ENCODE measurements at regions not wholly inside any gene's neighbourhood (a gene's known extent, or its start where the extent isn't known, plus 50 kb on each side); places are given as distances from the start of the nearest gene placed in this dataset.

DNA sequence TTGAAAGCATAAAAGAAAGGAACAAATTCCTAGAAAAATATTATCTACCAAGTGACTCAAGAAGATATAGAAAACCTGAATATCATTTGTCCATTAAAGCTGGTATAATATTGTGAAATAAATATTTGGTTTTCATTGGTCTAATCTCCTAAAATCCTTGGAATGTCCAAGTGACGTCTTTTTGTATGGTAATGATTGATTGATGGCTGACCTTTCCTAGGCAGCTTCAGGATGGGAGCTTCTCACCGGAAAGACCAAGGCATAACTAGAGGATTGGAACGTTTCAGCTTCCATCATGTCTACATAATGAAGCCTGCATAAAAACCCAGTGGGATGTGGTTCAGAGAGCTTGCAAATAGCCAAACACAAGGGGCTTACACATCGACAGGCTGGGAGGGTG, 57.6 kb upstream of the MAN1A1 start:
- H3K4me2 ChIP-seq (ENCODE audit: insufficient read depth in 1 of 2, low read depth in 2 of 2, low read length in 2 of 2) = no peak overlapping the region
- no peak overlapping the region for H2BK15ac ChIP-seq (ENCODE audit: low read length)
- FAIRE-seq = no peak
- 85% methylated on average over 4 of the region's 4 CpGs; no CpG with 5 or more reads in 1 of the 2 experiments for WGBS, 2 experiments (ENCODE audit: extremely low coverage in 1 of 2, insufficient coverage in 1 of 2, insufficient read length in 1 of 2, insufficient replicate concordance in 2 of 2, low coverage in 1 of 2, low lambda C conversion rate in 2 of 2, missing lambda C conversion rate in 1 of 2)
- CTCF ChIA-PET (ENCODE audit: partially characterized antibody) = interaction anchor here (0.6 to 0.9 kb wide), 2 partner anchors 221 to 460 kb away, joined by 4 to 5 read pairs; no protein-coding TSS in a partner anchor
- H4K5ac ChIP-seq (ENCODE audit: insufficient read length, low read depth, low read length) = no peak overlapping the region
- no peak overlapping the region for H2AFZ ChIP-seq (ENCODE audit: low read length)
- H3K23ac ChIP-seq (ENCODE audit: insufficient read length) = no peak overlapping the region
- no peak overlapping the region for H3K4me3 ChIP-seq (ENCODE audit: extremely low read depth in 1 of 4, insufficient read depth in 2 of 4, low read depth in 3 of 4, low read length in 4 of 4)
- no peak overlapping the region for H4K8ac ChIP-seq (ENCODE audit: extremely low read depth, insufficient read depth, low read length)
- H3K14ac ChIP-seq (ENCODE audit: insufficient read length) = no peak overlapping the region
- no peak for DNase-seq (ENCODE audit: low read depth in 1 of 2, low spot score in 2 of 2)
- H3K36me3 ChIP-seq (ENCODE audit: control insufficient read depth in 2 of 4, insufficient read depth in 4 of 4, low read length in 3 of 4) = no peaks in the 10 kb centered on the region
- no peaks in the 10 kb centered on the region for H3K27me3 ChIP-seq (replicated peaks in 1 of 4; ENCODE audit: control insufficient read depth in 3 of 4, extremely low read depth in 1 of 4, insufficient read depth in 3 of 4, low read length in 3 of 4)
- no peaks in the 10 kb centered on the region for H3K79me1 ChIP-seq (ENCODE audit: low read depth, low read length)
- H4K91ac ChIP-seq (replicated peaks; ENCODE audit: insufficient read length, low read length) = no peak overlapping the region
- no peak overlapping the region for H2BK12ac ChIP-seq (ENCODE audit: low read depth, low read length)
- no peaks in the 10 kb centered on the region for H4K20me1 ChIP-seq (replicated peaks in 1 of 2; ENCODE audit: control insufficient read depth in 1 of 2, insufficient read depth in 2 of 2, low read length in 2 of 2)
- no peak overlapping the region for H3K56ac ChIP-seq (replicated peaks; ENCODE audit: insufficient read length, low read depth, low read length)
- H3K4ac ChIP-seq (replicated peaks; ENCODE audit: insufficient read length, low read depth, low read length) = no peak overlapping the region
- no peak overlapping the region for H3K18ac ChIP-seq (ENCODE audit: extremely low read depth, low read length)
- POLR2A ChIA-PET (ENCODE audit: partially characterized antibody) = no interaction called here
- no peak overlapping the region for H2AK5ac ChIP-seq (ENCODE audit: low read depth, low read length)
- H3K9ac ChIP-seq (replicated peaks in 1 of 4; ENCODE audit: extremely low read depth in 1 of 4, low read depth in 3 of 4, low read length in 3 of 4) = no peak overlapping the region
- no peaks in the 10 kb centered on the region for H3K4me1 ChIP-seq (replicated peaks in 1 of 4; ENCODE audit: control insufficient read depth in 3 of 4, insufficient read depth in 4 of 4, low read length in 3 of 4)
- H2BK120ac ChIP-seq (replicated peaks; ENCODE audit: low read depth, low read length) = no peak overlapping the region
- no peaks in the 10 kb centered on the region for H3K23me2 ChIP-seq (ENCODE audit: low read depth, low read length)
- H3K27ac ChIP-seq (ENCODE audit: low read depth, low read length) = no peak overlapping the region
- H3K79me2 ChIP-seq (ENCODE audit: control insufficient read depth in 1 of 2, insufficient read depth in 2 of 2, low read length in 2 of 2) = no peaks in the 10 kb centered on the region
- no peak overlapping the region for H2BK20ac ChIP-seq (ENCODE audit: low read length)
- H3K9me3 ChIP-seq (ENCODE audit: insufficient read depth in 2 of 2, low read depth in 1 of 2, low read length in 1 of 2) = no peaks in the 10 kb centered on the region
- no peak overlapping the region for H2BK5ac ChIP-seq (ENCODE audit: low read depth, low read length)
- no peak for TF ChIP-seq CBX5 (IDR thresholded peaks at IDR 0.05; ENCODE audit: low read depth, low read length)
- TF ChIP-seq FOSL1 (IDR thresholded peaks at IDR 0.05; ENCODE audit: insufficient read depth, low read depth, low read length) = no peak
- TF ChIP-seq RAD21 (IDR thresholded peaks at IDR 0.05 in 1 of 2, conservative IDR thresholded peaks at IDR 0.05 in 1 of 2; ENCODE audit: low read depth in 2 of 2, low read length in 2 of 2) = no peak
- TF ChIP-seq ZNF274 (IDR thresholded peaks at IDR 0.05; ENCODE audit: borderline replicate concordance, extremely low read depth, low read length) = no peak
- TF ChIP-seq SIRT6 (IDR thresholded peaks at IDR 0.05; ENCODE audit: low read length) = no peak
